ENCODE measurements at regions not wholly inside any gene's neighbourhood (a gene's known extent, or its start where the extent isn't known, plus 50 kb on each side); places are given as distances from the start of the nearest gene placed in this dataset.

DNA sequence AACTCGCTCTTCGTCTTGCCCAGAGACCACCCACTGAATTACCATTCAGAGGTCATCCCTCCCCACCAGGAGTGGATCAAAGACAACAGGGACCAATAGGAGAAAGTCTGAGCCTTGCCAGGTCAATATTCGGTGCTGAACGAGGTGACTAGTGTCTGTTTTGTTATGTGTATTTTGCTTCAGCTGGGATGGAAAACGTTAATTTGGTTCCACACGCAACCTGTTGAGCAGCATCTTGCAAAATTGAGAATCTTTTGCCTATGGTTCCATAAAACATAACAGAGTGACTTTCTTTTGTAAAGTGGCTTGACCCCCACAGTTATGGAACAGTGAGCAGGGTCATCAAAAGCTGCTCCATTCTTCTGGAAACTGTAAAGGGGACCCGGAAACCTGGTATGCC is 168.4 kb downstream of the MSX2 start:
- no peak for TF ChIP-seq ZNF423 (CRISPR knock-in tag; IDR thresholded peaks at IDR 0.05)
- TF ChIP-seq, protein P1, sequence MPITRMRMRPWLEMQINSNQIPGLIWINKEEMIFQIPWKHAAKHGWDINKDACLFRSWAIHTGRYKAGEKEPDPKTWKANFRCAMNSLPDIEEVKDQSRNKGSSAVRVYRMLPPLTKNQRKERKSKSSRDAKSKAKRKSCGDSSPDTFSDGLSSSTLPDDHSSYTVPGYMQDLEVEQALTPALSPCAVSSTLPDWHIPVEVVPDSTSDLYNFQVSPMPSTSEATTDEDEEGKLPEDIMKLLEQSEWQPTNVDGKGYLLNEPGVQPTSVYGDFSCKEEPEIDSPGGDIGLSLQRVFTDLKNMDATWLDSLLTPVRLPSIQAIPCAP (CRISPR knock-in tag; IDR thresholded peaks at IDR 0.05) = no peak
- TF ChIP-seq, protein P2, sequence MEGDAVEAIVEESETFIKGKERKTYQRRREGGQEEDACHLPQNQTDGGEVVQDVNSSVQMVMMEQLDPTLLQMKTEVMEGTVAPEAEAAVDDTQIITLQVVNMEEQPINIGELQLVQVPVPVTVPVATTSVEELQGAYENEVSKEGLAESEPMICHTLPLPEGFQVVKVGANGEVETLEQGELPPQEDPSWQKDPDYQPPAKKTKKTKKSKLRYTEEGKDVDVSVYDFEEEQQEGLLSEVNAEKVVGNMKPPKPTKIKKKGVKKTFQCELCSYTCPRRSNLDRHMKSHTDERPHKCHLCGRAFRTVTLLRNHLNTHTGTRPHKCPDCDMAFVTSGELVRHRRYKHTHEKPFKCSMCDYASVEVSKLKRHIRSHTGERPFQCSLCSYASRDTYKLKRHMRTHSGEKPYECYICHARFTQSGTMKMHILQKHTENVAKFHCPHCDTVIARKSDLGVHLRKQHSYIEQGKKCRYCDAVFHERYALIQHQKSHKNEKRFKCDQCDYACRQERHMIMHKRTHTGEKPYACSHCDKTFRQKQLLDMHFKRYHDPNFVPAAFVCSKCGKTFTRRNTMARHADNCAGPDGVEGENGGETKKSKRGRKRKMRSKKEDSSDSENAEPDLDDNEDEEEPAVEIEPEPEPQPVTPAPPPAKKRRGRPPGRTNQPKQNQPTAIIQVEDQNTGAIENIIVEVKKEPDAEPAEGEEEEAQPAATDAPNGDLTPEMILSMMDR (IDR thresholded peaks at IDR 0.05) = no peak
- TF ChIP-seq CREM (CRISPR knock-in tag; IDR thresholded peaks at IDR 0.05) = no peak

Data from WTC11 (cell line).